Embryonic facial prominence (tissue), 1 donor: ENCODE measurements at regions not wholly inside any gene's neighbourhood (a gene's known extent, or its start where the extent isn't known, plus 50 kb on each side); places are given as distances from the start of the nearest gene placed in this dataset.

ENCODE experiments used
- DNase-seq: peaks from one replicate; pipeline ENCODE4 v3.0.0-alpha.2; 2016; ENCODE audit errors: extremely low spot score

DNA sequence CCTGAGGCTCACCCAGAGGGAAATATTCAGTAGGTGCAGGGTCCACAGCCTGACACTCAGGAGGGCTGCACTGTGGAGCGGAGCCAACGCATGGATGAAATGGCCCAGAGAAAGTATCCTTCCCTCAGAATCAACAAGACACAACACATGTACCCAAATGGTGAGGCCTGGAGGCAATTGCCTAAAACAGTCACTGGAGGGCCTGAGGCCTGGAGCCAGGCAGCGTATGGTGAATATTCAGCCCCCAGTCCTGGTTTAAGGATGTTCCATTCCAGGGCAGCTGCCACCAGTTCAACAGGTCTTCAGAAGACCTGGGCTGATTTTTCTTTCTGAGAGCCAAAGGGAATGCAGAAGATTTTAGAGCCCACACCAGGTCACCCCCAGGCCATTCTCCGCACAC is 264.8 kb downstream of the INSC start:
- DNase-seq, result no peak

DNA sequence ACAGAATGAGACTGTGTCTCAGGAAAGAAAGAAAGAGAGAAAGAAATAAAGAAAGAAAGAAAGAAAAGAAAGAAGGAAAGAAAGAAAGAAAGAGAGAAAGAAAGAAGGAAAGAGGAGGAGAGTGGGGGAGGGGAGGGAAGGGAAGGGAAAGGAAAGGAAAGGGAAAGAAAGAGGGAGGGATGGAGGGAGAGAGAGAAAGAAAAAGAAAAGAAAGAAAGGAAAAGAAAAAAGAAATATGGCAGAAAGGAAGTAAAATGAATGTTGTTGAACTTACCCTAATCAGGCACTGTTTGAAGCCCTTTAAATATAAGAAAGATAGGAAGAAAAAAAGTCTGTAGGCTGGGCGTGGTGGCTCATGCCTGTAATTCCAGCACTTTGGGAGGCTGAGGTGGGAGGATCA is 276.1 kb downstream of the INSC start:
- DNase-seq, result no peak

DNA sequence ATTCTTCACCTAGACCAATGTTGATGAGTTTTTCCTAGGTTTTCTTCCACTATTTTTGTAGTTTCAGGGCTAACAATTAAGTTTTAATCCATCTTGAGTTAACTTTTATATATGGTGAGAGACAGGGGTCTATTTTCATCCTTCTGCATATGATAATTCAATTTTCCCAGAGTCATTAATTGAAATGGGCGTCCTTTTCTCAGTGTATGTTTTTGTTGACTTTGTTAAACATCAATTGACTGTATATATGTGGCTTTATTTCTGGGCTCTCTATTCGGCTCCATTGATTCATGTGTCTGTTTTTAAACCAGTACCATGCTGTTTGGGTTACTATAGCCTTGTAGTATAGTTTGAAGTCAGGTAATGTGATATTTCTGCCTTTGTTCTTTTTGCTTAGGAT is 282.1 kb downstream of the INSC start:
- DNase-seq, result no peak

DNA sequence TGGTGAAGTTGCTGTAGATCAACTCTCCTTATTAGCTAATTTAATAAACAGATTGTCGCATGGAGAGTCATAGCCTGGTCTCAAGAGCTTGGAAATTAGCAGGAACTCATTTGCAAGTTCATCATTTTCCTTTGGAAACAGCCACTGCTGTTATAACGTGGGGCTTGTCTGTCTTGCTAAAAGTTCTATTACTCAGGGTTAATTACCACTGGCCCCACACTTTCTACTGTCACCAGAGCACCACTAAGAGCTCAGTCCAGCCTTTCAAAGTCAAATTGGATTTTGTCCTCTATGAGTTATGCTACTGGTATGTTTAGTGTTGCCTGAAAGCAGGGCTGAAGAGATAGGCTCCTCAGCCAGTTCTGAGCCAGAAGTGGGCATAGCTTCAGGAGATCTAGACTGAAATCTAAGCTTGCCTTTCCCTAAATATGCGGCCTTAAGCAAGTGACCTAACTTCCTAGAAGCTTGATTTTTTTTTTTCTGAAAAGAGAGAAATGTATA is 292.2 kb downstream of the INSC start:
- no peak for DNase-seq

DNA sequence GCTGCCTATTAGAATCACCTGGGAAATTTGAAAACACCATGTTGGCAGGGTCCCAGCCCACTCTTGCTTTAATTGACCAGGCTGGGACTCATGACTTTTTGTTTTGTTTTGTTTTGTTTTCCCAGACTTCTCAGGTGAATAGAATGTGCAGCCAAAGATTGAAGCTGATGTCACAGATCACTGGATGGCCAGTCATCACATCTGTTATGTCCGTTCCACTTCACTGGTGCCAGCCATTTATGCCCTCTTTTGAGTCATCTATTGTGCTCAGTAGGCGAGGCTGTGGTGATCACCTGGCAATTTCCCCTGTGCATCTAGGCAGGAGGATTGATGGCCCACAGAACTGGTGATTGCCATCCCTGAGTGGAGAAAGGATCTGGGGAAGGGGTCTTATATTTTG is 297.3 kb downstream of the INSC start:
- DNase-seq, result no peak

DNA sequence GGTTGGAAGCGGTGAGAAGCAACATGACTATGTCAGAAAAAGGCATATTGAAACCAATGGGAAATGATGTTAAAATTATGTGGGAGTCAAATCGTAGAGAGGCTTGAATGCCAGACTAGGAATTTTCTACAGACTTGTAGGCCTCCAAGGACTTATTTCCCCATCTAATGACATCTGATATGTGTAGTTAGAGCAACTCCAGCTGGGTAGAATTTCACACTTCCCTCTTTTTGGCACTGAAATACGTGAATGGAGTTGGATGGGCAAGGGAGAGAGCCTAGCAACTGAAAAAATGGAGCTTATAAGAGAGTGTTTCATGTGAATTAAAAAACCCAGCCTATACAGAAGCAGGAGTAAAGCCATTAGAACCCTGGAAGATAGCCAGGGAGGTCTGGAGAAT is 304.2 kb downstream of the INSC start:
- DNase-seq, result peak; percentile 53

DNA sequence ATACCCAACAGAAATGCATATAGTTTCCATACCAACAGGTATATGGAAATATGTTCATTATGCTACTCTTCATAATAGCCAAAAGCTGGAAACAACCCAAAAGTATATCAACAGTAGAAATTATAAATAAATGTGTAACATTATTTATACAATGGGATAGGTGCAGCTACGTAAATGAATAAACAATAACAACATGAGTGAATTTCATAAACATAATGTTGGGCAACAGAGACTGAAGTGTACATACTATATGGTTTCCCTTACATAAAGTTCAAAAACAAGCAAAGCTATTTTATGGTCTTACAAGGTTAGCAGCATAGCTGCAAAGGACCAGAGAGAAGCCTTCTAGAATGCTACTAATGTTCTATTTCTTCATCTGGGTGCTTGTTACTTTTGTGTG is 305.0 kb downstream of the INSC start:
- DNase-seq, result no peak

DNA sequence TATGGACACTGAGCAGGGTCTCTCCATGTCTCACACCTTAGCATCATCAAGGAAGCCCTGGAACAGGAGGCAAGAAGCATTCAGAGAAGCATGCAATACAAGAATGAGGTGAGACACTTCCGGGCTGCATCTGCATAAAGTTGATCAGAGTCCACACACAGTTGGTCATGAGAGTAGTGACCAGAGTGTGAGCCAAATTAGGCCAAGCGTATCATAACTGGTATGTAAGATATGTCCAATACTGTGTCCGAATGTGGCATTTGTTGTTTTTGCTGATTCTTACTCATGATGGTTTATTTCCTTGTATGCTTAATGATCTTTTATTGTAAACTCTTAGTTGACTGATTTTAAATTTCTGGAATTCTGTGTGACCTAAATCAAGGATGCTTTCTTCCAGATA is 315.7 kb downstream of the INSC start:
- DNase-seq, result no peak

DNA sequence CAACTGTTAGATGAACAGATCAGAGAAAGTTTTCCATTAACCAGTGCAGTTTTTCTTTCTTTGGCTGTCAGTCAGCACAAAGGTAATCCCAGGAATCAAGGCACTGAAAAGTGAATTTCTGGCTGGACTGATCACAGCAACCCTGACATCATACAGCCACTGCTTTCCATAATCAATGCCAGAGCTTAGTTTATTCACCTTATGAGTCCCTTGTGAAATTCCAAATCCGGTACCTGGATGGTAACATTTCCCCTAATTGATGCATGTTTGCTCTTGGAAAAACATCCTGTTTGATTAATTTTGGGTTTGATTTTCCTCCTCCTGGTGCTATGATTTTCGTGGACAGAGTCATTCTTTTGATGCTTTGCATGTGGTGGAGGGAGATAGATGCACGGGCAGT is 319.8 kb downstream of the INSC start:
- no peak for DNase-seq

DNA sequence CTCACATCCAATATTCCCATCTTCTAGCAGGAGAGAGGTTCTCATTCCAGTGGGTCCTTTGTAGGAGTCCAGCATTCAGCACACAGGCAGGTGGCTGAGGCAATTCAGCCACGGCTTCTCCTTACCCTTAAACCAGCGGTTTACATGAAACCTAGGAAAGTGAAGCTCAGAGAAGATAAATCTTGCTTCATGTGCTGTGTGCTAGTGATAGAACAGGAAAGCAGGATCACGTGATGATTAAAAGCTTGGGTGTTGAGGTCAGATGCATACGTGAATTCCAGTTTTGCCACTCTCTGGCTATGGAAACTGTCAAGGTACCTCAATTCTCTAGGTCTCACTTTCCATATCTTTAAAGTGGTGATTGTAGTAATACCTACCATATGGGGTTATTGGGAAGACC is 331.6 kb downstream of the INSC start:
- DNase-seq, result no peak

DNA sequence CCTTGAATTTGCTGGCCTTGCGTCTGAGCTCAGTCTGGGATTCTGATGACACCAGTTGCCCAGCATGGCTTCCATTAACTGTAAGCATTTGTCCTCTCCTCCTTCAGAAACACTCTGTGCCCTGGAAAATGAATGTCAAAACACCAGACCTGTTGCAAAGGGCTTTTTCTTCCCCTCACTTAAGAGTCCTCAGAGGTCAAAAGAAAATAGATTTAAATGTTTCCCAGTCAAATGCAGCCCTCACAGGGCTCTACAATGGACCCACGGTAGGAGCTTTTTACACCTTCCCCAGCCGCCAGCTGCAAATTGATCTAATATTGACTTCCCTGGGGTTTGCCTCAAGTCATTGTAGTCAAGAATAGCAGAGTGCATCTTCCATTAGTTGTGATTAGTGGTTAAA is 332.2 kb downstream of the INSC start:
- no peak for DNase-seq

DNA sequence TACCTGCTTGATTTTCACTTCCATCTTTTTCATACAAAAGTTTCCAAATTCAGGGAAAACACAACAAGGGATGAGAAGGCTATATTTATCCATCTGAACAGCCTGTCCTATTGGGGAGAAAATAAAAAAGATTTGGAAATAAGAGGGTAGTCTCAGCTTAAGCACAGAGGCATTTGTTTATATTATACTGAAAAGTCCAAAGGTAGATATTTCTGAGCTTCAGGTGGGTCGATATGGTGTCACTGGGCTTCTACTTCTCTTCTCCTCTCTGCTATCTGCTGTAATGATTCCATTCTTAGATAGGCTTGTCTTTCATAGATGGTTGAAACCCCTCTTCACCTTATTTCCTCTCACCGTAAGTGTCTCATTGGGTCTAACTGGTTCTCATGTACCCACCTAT is 337.0 kb downstream of the INSC start:
- no peak for DNase-seq

DNA sequence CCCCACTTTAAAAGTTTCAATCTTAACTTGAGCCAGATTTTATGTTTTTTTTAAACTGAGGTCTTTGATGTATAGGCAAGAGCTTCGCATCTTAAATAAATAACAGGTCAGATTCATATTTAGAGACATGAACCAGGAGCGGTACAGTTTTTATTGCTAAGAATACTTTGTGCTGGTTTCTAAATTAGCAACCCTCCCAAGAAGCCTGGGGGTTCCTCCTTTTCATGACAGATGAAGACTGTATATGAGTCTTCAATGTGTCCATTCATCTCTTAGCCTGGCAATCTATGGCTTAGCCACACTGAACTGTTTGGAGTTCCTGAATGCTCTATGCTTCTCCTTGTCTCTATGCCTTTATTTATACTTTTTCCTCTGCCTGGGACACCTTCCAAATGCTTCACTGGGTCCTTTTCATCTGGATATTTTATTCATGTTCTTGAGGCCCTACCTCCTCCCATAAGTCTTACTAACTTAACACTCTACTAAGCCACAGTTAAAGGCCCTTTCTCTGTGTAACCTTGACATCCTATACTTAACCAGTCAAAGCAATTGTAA is 338.6 kb downstream of the INSC start:
- DNase-seq, result no peak

DNA sequence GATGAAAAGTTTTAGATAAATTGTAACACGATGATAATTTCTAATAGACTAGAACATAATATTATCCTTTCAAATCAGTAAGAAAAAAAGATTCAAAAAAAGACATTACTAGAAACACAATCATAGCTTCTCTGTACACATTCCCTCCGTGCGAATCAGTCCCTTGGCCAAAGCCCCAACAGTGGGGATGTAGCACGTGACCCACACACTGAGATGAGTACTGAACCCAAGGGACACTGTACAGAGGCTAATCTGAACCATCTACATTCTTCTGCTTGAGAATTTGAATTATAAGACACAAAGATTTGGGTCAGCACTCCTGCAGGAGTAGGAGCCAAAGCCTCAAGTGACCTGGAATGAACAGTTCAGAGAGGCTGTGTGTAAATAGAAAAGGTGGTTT is 353.7 kb downstream of the INSC start:
- DNase-seq, result no peak

DNA sequence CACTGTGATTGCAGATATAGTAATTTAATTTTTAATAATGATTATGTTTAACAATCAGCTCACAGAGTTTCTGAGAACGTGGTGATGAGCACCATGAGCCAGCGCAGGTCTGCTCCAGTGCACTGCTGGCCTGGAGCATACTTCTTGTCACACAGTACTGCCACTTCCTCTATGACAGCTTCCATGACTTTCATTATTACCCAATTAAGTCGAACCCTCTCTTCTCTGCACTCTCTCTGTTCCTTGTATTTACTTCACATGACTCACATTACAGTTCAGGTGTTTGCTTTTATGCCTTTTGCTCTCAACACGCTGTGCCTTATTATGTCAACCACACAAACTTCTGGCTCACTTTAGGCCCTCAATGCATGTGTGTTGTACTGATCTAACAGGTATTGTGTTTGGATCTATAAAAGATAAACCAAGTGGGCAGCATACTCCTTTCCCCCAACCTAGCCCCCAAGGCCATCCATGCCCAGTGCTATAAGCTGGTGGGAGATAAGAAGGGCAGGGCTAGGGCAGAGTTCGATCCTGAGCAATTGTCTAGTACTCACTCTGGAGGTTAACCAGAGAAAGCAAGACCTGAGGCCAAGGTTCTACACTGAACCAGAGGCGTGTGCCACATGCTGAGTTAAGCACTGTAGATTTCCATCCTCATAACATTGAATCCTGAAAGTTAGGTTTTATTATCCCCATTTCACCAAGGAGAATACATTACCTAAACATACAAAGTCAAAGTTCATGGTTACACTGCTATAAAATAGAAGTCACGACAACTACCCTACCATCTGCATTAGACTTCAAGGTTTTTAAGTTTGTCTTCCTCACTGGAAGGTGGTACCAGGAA is 356.5 kb downstream of the INSC start:
- no peak for DNase-seq

DNA sequence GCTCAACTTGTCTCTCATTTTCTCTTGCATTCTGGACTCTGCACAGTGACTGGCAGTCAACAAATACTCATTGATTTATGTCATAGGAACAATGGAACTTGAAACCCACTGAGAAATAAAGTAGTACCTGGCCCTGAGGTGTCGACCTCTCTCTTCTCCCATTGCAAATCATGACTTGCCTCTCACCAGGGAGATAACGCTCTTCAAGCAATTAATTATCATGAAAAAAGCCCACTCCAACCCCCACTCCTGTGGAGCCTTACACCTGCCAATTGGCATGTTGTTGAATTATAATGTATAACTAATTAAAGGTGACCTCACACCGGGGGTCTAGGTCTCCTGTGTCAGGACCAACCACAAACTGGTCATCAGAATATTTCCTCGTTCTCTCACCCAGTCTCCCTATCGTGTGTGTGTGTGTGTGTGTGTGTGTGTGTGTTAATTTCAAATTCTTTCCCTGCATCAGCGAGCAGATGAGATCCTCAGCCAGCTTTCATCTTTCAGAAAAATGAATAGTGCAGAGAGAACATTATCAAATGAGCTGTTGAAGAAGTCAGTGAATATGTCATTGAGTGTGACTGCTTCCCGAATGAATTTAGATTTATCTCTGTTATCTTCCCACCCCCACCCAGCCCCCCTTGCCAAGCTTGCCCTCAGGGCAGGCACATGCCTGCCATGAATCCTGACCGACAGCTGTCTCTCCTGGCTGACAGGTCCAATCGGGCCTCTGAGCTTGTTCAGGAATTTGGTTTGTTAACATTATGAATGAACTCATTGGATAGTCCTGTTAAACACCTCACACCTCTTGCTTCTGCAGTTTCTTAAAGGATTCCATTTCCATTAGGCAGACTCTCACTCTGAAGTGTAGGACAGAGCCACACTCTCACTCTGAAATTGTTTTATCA is 357.4 kb downstream of the INSC start:
- no peak for DNase-seq

DNA sequence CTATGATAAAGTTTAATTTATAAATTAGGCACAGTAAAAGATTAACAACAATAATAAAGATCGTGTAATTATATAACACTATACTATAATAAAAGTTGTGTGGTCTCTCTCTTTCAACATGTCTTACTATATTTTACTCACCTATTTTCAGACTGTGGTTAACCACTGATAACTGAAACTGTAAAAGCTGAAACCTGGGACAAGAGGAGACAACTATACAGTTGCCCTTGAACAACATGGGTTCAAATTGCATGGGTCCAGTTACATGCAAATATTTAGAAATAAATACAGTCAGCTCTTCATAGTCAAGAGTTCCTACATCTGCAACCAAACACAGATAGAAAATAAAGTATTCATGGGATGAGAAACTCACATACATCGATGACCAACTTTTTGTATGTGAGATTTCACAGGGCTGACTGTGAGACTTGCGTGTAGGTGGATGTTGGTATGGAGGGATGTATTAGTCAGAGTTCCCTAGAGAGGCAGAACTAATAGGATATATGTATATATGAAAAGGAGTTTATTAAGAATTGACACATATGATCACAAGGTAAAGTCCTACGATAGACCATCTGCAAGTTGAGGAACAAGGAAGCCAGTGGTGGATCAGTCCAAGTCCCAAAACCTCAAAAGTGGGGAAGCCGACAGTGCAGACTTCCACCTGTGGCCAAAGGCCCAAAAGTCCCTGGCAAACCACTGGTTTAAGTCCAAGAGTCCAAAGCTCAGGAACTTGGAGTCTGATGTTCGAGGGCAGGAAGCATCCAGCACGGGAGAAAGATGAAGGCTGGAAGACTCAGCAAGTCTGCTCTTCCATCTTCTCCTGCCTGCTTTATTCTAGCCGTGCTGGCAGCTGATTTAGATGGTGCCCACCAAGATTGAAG is 359.5 kb downstream of the INSC start:
- DNase-seq, result no peak

DNA sequence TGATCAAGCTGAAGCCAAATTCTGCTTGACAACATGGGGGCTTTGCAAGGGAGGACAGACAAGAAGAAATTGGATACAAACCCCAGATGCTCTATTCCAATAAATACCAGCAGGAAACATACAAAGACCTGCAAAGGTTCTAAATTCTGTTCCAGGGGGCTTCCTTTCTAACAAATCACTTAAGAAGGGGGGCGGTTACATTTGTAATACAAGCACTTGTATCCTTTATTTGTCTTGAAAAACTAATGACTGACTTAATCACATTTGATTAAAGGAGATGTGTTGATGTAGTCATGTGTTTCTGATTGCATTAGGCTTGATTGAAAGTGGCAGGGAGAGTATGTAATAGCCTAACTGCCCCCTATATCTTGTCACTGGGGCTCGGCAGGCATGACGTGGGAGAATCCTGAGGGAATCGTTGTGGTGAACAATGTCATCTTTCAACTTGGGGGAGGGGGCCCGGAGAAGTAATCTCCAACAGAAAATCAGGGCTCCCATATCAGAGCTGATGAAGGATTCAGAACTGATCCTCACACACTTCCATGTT is 361.7 kb downstream of the INSC start:
- DNase-seq, result no peak

DNA sequence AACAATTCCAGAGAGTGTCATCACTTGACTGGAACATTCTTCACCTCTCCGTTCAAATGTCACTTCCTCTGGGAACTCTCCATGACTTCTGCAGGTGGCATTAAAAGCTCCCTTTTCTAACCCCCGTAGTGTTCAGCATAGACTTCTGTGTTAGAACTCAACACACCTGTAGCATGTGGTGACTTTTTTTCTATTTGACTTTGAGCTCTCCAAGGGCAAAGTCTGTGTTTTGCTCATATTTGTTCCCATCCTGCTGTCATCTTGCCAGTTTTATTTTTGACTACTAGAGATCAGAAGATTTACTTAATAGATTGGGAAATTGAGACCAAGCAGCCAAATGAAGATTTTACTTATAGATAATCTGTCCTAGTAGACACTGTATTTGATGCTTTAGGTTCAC is 367.1 kb downstream of the INSC start:
- no peak for DNase-seq

DNA sequence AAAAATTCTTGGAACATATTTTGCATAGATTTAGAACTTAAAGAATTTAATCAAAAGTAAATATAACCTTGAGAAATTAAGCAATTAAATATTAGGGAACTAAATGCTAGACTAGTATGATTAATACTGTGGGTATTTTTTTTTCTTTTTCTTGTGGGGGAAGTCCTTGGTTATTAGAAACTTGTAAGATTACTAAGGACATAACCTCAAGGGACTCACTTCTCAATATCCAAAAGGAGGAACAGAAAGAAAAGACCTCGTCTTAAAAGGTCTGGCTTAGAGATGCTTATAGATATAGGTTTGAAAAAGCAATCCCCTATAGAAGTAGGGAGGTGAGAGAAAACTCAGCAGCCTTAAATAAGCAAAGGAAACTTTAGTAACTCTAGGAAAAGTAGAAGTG is 368.5 kb downstream of the INSC start:
- DNase-seq, result no peak

DNA sequence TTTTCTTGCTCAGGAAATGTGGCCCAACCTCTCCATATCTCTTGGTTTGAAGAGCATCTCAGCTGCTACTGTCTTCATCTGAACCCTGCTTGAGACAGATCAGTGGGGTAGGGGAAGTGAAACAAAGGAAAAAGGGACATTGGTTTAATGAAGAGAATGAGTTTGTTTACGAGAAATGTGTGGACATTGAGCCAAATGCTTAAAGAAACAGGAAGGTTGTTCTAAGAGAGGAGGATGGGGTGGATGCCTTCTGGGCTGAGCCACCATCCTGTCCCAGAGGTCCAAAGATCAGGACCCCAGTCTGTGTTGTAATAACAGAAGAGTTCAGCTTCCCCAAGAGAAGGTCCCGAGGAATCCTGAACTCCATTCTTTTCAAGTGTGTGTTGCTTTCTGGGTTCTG is 369.7 kb downstream of the INSC start:
- DNase-seq, result no peak
